Fibroblast of skin of abdomen (primary cell): ENCODE measurements at regions not wholly inside any gene's neighbourhood (a gene's known extent, or its start where the extent isn't known, plus 50 kb on each side); places are given as distances from the start of the nearest gene placed in this dataset.

Source experiments
- DNase-seq: peaks from one replicate; pipeline ENCODE4 v3.0.0-alpha.2; 2013

- DNase-seq, result no peak
Observed at GRCh38 chr10:78396754-78397153, 363.1 kb downstream of the RPS24 start.

- peak; percentile 26 for DNase-seq
Observed at GRCh38 chr10:78397786-78398185, 364.1 kb downstream of the RPS24 start.

- DNase-seq, result no peak
Observed at GRCh38 chr10:78398382-78398781, 364.7 kb downstream of the RPS24 start.

- DNase-seq, result no peak
Observed at GRCh38 chr10:78401624-78402367, 368.1 kb downstream of the RPS24 start.

GRCh38 chr10:78402591-78402990 lies 368.9 kb downstream of the RPS24 start:
- DNase-seq, result no peak

DNA sequence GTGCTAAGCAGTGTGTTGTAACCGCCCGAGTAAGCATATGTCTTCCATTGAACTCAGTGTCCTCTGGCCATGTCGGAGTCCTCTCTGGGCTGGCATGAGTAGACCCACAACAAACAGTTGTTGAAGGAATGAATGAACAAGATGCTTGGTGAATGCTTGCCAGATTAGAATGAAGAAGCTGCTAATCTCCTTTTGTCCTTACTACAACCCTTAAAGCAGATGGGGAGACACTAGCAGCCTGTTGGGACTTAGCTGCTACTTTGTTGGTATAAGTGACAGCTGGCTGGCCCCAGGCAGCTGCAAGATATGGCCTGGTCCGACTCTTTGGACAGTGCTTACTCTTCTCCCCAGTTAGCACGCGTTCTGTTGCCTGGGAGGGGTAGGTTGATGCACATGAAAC lies 370.1 kb downstream of the RPS24 start:
- DNase-seq, result no peak

- no peak for DNase-seq
Observed at GRCh38 chr10:78404296-78404695, 370.6 kb downstream of the RPS24 start.

GRCh38 chr10:78405231-78405630 lies 371.6 kb downstream of the RPS24 start:
- DNase-seq, result peak; percentile 39

DNA sequence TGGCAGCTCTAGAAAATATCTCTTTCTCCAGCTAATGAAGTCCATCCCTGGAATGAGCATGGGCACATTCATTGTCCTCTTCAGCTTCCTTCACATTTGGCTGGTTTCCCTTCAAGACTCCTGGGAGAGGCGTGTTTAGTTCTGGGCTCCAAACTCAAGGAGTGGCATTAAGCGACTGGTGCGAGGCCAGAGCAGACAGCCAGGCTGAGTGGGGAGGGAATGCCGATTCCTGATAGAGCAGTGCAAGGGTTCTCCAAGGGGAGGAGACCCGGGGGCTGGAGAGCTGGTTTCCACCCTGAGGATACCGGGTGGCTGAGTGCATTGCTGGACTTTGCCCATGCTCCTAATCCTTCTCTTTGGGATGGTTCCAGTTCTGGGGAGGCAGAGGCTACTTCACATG lies 372.1 kb downstream of the RPS24 start:
- no peak for DNase-seq

DNA sequence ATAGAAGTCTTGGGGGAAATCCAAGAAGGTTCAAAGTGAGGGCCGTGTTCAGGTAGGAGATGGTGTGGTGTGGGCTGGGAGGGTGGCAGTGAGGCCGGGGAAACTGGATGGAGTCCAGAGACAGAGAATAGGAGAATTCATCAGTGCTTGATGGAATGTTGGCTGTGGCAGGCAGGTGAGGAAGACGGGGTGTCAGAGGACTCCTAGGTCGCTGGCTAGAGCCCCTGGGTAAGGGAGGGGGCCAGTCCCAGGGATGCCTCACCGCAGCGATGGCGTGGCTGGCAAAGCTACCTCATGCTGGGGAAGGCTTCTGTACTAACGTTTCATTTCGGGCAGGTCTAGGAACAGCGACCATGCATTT lies 373.0 kb downstream of the RPS24 start:
- no peak for DNase-seq

DNA sequence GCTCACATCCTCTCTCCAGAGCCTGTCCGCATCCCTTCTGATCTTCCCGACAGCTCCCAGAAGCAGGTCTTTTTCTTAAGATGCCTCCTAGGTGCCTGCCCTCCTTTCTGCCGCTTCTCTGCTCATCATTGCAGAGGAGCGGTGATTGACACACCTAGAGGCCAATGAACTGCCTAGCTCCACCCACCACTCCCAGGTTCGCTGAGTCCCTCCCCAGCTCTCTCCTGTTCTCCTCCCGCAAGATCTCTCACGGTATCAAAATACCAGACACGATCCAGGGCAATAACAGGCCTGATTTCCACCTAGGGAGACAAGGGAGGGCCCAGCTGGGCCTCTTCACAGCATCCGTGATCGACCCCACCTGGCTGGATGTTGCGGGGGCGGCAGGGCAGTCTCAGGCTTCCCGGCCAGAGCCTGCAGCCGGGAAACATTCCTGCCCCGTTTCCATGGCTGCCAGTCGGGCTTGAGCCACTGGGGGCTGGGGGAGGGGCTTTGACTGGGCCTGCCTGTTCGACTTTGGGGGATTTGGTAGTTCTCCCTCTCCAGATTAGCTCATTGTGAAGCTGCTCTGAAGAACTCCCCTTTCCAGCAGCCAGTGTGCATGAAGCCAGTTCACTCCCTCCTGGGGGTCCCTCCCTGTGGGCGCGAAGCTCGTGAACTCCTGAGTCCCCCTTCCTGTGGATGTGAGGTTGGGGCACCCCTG lies 373.5 kb downstream of the RPS24 start:
- DNase-seq, result peak; percentile 90

- no peak for DNase-seq
Observed at GRCh38 chr10:78407966-78408365, 374.3 kb downstream of the RPS24 start.

- no peak for DNase-seq
Observed at GRCh38 chr10:78408671-78409472, 375.2 kb downstream of the RPS24 start.

DNA sequence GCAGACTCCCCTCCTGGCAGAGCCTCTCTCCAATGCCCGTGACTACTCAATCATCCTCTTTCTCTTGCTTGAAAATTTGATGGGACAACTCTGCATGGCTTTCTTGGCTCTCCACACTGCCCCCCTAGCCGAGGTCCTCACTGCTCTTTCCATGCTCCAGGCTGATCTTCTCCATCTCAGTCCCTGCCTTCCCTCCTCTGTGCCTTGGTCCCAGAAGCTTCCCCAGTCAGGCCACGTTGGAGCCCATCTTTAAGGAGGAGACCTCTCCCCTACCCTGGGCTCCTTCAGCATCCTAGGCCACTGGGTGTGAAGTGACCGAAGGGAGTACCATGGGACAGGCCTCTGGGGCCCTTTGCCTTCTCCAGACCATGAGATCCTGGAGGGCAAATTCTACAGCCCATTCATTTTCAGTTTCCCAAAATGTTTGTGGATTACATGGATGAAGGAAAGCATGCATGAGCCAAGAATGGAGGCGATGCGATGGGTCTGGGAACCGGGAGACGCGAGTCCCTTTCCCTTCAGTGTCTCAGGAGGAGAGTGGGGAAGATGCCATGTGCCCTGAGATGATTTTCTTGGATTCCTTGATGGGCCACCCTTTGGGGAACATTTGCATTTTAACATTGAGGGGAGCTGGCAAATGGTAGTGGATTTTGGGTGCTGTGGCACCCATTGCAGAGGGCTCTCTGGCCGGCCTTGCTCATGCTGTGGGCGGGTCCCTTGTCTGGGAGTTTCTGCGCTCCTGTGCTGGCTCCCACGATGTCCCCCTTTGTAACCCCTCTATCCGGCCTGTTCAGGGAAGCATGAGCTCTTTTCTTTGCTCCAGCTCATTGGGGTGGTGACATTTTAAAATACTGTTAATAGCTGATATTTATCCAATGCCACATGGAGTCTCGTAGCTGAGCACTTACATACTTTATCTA lies 376.6 kb downstream of the RPS24 start:
- DNase-seq, result no peak

- DNase-seq, result no peak
Observed at GRCh38 chr10:78411716-78412115, 378.1 kb downstream of the RPS24 start.

GRCh38 chr10:78412605-78413004 lies 378.9 kb downstream of the RPS24 start:
- no peak for DNase-seq

DNA sequence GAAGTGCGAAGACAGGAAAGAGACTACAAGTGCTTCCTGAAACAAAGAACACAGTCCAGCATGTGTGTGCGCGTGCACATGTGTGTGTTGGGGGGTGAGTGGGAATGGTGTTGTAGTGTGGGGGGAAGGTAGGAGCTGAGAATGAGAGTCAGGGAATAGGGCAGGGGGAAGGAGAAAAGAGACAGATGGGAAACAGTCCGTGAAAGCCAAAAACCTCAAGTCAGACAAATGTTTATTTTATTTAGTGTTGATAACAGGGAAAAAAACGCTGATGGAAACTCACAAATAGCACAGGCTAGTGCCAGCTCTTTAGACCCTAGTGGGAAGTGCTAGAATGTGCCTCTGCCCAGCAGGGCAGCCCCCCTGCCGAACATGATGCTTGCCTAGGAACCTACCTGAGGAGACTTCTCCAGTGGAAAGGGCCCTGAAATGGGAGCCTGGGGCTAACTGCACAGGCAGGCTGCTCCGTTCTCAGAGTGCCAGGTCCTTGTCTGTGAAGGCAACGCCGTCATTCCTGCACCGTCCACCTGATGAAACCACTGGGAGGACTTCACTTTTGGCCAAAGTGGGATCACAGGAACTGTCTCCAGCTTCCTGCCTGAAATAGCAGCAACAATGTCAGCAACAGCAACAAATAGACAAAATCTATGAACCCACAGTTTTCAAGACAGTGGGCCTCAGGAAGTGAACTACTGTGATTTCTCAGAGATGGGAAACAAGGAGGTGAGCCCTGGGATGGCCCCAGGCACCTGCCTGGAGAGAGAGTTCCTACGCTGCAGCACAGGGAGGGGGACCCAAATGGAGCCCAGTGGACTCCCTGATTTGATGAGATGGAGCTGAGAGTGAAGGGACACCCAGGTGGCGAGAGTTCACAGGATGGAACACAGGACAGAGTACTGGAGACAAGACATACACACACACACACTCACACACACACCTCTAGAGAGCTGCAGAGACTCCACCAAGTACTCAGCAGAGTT lies 379.7 kb downstream of the RPS24 start:
- DNase-seq, result no peak

- DNase-seq, result no peak
Observed at GRCh38 chr10:78414380-78414779, 380.7 kb downstream of the RPS24 start.

GRCh38 chr10:78415111-78415510 lies 381.4 kb downstream of the RPS24 start:
- no peak for DNase-seq

DNA sequence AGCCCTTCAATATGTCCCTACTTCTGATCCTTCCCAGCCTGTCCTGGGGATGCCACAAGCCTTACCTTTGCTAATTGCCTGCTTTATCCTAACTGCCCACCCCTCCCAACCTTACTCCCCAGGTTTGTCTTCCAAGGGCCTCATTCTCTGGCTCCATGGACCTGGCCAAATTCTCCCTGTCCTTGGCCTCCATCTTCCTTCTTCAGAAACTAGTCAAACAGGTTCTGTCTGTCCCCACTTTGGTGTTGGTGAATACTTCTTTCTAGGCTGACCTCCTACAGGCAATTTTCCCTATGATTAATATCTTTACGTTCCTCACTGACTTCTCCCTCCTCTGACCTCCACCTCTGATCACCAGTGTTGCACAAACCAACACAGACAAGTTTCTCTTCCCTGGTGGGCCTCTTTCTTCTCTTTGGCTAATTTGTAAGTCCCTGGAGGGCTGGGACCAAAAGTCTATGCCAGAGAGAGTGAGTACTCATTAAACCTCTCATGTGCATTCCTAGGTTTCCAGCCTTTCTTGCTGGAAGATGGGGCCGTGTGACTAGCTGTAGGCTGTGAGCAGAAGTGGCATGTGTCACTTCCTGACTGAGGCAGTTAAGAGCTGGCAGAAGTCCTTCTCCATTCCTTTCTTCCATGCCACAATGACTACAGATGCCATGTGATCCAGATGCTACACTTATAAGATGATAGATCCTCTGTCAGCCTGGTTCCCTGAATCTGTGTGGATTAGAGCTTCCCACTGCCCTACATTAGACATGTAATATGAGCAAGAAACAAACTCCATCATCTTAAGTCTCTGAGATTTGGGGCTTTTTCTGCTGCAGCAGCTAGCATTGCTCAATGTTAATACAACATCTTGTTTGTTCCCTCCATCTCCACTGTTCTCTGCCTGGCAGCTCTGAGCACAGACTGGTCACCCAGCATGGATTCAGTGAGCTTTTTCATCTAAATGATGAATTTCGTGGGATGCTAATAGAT lies 382.7 kb downstream of the RPS24 start:
- DNase-seq, result peak; percentile 75
